ENCODE measurements at regions not wholly inside any gene's neighbourhood (a gene's known extent, or its start where the extent isn't known, plus 50 kb on each side); places are given as distances from the start of the nearest gene placed in this dataset.

- no peak overlapping the region for H3K4me3 ChIP-seq (replicated peaks in 1 of 2; ENCODE audit: low read depth in 2 of 2, low read length in 2 of 2)
- no peak for TF ChIP-seq CTCF (IDR thresholded peaks at IDR 0.05; ENCODE audit: low read depth, low read length)
- no peak for DNase-seq (ENCODE audit: low read depth in 2 of 2)
These were observed 176.7 kb downstream of the SMAD6 start for GRCh38 chr15:66878761-66879160.

GRCh38 chr15:66879531-66880368 is 177.7 kb downstream of the SMAD6 start:
- no peak overlapping the region for H3K4me3 ChIP-seq (replicated peaks in 1 of 2; ENCODE audit: low read depth in 2 of 2, low read length in 2 of 2)
- DNase-seq (ENCODE audit: low read depth in 2 of 2) = no peak
- no peak for TF ChIP-seq CTCF (IDR thresholded peaks at IDR 0.05; ENCODE audit: low read depth, low read length)

DNA sequence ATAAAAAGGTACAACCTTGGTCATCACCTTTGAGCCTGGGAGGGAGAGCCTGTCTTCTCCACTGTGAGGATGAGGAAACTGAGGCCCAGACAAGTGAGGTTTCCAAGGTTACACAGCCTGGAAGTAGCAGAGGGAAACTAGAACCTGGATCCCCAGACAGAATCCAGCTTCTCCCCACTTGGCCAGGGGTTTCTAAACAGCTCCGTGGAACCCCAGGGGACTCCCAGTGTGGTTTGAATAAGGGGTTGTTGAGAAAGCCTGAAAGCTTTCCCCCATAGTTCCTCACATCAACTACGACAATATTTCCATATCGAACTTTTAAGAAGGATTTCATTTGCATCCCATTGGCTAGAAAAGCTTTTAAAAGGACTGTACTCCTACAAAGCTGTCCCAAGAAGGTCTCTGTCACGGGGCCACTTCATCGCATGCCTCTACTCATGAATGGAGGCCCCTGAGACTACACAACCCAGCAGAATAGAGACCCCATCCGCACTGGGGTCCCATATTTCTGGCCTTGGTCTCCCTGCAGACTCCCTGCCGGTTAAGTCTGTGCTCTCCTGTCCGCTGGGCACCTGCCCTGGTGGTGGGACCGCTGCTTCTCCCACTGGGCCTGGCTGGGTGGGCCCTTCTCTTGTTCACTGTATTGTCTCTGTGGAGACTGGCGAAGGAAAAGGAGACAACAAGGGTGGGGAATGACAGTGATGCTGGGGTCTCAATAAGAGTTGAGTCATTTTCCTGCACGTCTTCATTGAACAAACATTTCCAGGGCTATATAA is 178.5 kb downstream of the SMAD6 start:
- no peak for TF ChIP-seq CTCF (IDR thresholded peaks at IDR 0.05; ENCODE audit: low read depth, low read length)
- DNase-seq (ENCODE audit: low read depth in 2 of 2) = no peak
- H3K4me3 ChIP-seq (replicated peaks in 1 of 2; ENCODE audit: low read depth in 2 of 2, low read length in 2 of 2) = no peak overlapping the region

DNA sequence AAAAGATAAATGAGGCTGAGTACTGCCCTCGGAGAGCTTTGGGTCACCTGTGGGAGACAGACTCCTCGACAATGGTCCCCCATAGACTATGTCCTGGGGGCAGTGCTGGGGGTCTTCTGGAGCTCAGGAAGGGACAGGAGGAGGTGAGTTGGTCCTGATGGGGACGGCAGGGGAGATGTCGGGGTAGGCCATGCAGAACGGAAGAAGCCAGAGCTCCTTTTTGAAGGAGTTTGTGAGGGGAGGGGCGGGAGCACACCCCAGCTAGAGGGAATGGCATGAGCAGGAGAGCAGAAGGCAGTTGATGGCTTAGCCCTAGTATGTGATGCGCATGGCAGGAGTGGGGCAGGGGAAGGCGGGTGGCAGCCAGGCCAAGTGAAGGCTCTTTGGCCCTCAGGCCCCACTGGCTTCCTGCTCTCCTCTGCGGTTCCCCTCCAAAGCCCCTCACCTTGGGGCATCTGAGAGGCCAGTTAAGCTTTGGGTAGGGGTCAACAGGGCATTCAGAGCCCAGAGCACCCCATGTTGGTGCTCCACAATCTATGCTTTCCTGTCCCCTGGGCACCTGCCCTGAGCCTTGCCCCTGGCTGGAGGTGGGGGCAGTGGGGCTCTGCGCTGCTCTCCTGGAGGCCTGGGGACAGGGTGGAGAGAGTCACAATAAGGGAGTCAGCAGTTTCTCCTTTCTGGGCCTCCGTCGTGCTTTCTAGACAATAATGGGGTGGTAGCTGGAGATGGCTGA is 179.3 kb downstream of the SMAD6 start:
- no peak for DNase-seq (ENCODE audit: low read depth in 2 of 2)
- no peak for TF ChIP-seq CTCF (IDR thresholded peaks at IDR 0.05; ENCODE audit: low read depth, low read length)
- no peak overlapping the region for H3K4me3 ChIP-seq (replicated peaks in 1 of 2; ENCODE audit: low read depth in 2 of 2, low read length in 2 of 2)

GRCh38 chr15:66882251-66883020 is 180.4 kb downstream of the SMAD6 start:
- H3K4me3 ChIP-seq (replicated peaks in 1 of 2; ENCODE audit: low read depth in 2 of 2, low read length in 2 of 2) = no peak overlapping the region
- DNase-seq (ENCODE audit: low read depth in 2 of 2) = peak; percentile 78 to 88
- TF ChIP-seq CTCF (IDR thresholded peaks at IDR 0.05; ENCODE audit: low read depth, low read length) = no peak

DNA sequence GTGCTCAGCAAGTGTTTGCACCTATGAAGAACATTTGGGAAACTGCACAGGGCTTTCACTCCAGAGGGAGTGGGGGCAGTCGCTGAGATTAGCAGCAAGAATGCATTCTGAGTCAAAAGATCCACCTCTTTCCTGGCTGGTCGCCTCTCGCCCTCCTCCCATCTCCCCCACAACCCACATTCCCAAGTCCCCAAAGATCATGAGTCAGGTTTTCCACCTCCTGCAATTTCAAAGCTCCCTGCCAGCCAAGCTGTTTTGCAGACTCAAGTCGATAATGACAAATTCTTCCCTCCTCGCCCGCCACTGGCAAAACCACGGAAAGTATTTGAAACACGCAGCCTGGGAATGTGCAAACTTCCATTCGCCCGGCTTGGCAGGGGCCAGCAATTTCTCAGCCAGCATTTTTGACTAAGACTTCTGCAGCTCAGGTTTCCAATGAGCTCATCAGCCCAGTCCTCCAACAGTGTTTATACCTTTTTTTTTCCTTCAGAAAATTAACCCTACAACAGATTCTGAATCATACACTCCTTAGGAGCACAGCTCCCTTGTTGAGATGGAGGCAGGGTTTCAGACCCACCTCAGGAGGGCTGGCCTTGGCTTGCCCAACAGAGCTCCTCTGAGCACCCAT is 181.4 kb downstream of the SMAD6 start:
- TF ChIP-seq CTCF (IDR thresholded peaks at IDR 0.05; ENCODE audit: low read depth, low read length) = no peak
- H3K4me3 ChIP-seq (replicated peaks in 1 of 2; ENCODE audit: low read depth in 2 of 2, low read length in 2 of 2) = no peak overlapping the region
- DNase-seq (ENCODE audit: low read depth in 2 of 2) = peak; percentile 100

All from cardiac fibroblast (primary cell).